Liver (tissue), 3 donors: ENCODE measurements at regions not wholly inside any gene's neighbourhood (a gene's known extent, or its start where the extent isn't known, plus 50 kb on each side); places are given as distances from the start of the nearest gene placed in this dataset.

ENCODE experiments used
- CTCF ChIP-seq: fragments of 150-350 bp; IDR thresholded peaks from 2 replicates; pipeline ENCODE4 v1.5.1; 2017; ENCODE audit warnings: improper control_type of control experiment, low read depth, low read length; ENCODE audit not compliant: missing input control
- RAD21 ChIP-seq, 2 donors: IDR thresholded peaks; 2 replicates each; pipeline ENCODE4 v1.6.1; 2016; ENCODE audit warnings: antibody characterized with exemption in 2 of 2, mild to moderate bottlenecking in 2 of 2
- donor health status: healthy.
- donor health status: healthy.

- TF ChIP-seq RAD21 (IDR thresholded peaks at IDR 0.05): no peak
- no peak for TF ChIP-seq CTCF
These were observed 1108.2 kb upstream of the GJE1 start for GRCh38 chr6:141024526-141024925.
